ENCODE measurements at regions not wholly inside any gene's neighbourhood (a gene's known extent, or its start where the extent isn't known, plus 50 kb on each side); places are given as distances from the start of the nearest gene placed in this dataset.

DNA sequence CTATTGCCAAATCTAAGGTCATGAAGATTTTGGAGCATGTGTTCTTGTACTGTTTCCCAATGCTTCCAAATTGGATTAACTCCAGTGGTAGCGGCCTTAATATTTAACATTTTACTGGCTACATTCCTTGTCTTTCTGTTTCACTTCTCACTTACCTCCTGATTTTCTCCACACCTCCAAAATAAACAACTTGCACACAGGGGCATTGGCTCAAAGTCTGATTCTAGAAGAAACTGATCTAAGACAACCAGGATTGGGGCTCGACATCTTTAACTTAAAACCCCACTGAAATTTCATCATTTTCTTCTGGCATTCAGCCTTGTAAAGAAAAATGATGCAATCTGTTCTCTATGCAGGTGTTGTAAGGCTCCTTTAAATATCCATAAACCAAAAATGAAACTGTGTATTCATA is 557.9 kb upstream of the ID4 start:
- no peak for TF ChIP-seq NFIC (IDR thresholded peaks at IDR 0.05)
- no peak for TF ChIP-seq FOXM1 (IDR thresholded peaks at IDR 0.05; ENCODE audit: borderline replicate concordance, low read depth)
- TF ChIP-seq, protein P1, sequence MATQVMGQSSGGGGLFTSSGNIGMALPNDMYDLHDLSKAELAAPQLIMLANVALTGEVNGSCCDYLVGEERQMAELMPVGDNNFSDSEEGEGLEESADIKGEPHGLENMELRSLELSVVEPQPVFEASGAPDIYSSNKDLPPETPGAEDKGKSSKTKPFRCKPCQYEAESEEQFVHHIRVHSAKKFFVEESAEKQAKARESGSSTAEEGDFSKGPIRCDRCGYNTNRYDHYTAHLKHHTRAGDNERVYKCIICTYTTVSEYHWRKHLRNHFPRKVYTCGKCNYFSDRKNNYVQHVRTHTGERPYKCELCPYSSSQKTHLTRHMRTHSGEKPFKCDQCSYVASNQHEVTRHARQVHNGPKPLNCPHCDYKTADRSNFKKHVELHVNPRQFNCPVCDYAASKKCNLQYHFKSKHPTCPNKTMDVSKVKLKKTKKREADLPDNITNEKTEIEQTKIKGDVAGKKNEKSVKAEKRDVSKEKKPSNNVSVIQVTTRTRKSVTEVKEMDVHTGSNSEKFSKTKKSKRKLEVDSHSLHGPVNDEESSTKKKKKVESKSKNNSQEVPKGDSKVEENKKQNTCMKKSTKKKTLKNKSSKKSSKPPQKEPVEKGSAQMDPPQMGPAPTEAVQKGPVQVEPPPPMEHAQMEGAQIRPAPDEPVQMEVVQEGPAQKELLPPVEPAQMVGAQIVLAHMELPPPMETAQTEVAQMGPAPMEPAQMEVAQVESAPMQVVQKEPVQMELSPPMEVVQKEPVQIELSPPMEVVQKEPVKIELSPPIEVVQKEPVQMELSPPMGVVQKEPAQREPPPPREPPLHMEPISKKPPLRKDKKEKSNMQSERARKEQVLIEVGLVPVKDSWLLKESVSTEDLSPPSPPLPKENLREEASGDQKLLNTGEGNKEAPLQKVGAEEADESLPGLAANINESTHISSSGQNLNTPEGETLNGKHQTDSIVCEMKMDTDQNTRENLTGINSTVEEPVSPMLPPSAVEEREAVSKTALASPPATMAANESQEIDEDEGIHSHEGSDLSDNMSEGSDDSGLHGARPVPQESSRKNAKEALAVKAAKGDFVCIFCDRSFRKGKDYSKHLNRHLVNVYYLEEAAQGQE (IDR thresholded peaks at IDR 0.05; ENCODE audit: low read depth): no peak
- TF ChIP-seq CREB1 (IDR thresholded peaks at IDR 0.05; ENCODE audit: low read depth): no peak
- TF ChIP-seq MAX (IDR thresholded peaks at IDR 0.05): no peak

DNA sequence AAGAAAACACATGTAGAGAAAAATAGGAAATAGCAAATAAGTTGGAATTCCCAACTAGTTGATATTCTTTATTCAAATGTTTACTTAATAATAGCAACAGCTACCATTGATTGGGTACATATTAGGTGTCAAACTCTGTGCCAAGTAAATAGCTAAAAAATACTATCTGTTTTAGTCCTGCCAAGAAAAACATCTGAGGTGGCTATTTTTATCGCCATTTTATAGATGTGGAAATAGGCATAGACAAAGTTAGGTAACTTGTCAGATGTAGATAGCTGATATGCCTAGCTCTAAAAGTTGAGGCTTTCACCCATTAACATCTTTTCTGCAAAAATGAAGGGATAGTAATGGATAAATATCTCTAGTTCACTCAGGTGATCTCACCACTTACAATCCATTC is 549.2 kb upstream of the ID4 start:
- no peak for TF ChIP-seq EP300 (IDR thresholded peaks at IDR 0.05; ENCODE audit: borderline replicate concordance)
- no peak for TF ChIP-seq NFIC (IDR thresholded peaks at IDR 0.05)
- TF ChIP-seq MAX (IDR thresholded peaks at IDR 0.05): no peak
- TF ChIP-seq, protein P1 (IDR thresholded peaks at IDR 0.05; ENCODE audit: low read depth): no peak
- no peak for TF ChIP-seq TAF1 (IDR thresholded peaks at IDR 0.05; ENCODE audit: low read depth)
- no peak for TF ChIP-seq USF1 (IDR thresholded peaks at IDR 0.05)
- no peak for TF ChIP-seq TEAD4 (IDR thresholded peaks at IDR 0.05)
- no peak for TF ChIP-seq TCF12 (IDR thresholded peaks at IDR 0.05; ENCODE audit: low read depth)
- no peak for TF ChIP-seq YY1 (IDR thresholded peaks at IDR 0.05; ENCODE audit: low read depth)
- TF ChIP-seq FOXM1 (IDR thresholded peaks at IDR 0.05; ENCODE audit: borderline replicate concordance, low read depth): no peak

GRCh38 chr6:19289457-19289856 is 547.7 kb upstream of the ID4 start:
- TF ChIP-seq TEAD4 (IDR thresholded peaks at IDR 0.05) (no peak), RAD21 (IDR thresholded peaks at IDR 0.05; ENCODE audit: low read depth) (no peak), YY1 (IDR thresholded peaks at IDR 0.05; ENCODE audit: low read depth) (no peak), USF1 (IDR thresholded peaks at IDR 0.05) (no peak), EGR1 (IDR thresholded peaks at IDR 0.05) (no peak)

GRCh38 chr6:19297880-19298279 is 539.3 kb upstream of the ID4 start:
- no peak for TF ChIP-seq TEAD4 (IDR thresholded peaks at IDR 0.05)
- TF ChIP-seq RAD21 (IDR thresholded peaks at IDR 0.05; ENCODE audit: low read depth): no peak
- no peak for TF ChIP-seq YY1 (IDR thresholded peaks at IDR 0.05; ENCODE audit: low read depth)
- no peak for TF ChIP-seq EP300 (IDR thresholded peaks at IDR 0.05; ENCODE audit: borderline replicate concordance)
- no peak for TF ChIP-seq ZBTB7A (IDR thresholded peaks at IDR 0.05; ENCODE audit: low read depth)
- no peak for TF ChIP-seq NFIC (IDR thresholded peaks at IDR 0.05)
- no peak for TF ChIP-seq USF1 (IDR thresholded peaks at IDR 0.05)

GRCh38 chr6:19298421-19298820 is 538.7 kb upstream of the ID4 start:
- TF ChIP-seq CREB1 (IDR thresholded peaks at IDR 0.05; ENCODE audit: low read depth) (no peak), TEAD4 (IDR thresholded peaks at IDR 0.05) (no peak), RAD21 (IDR thresholded peaks at IDR 0.05; ENCODE audit: low read depth) (no peak), ZBTB7A (IDR thresholded peaks at IDR 0.05; ENCODE audit: low read depth) (no peak), EP300 (IDR thresholded peaks at IDR 0.05; ENCODE audit: borderline replicate concordance) (no peak), EGR1 (IDR thresholded peaks at IDR 0.05) (no peak), FOXM1 (IDR thresholded peaks at IDR 0.05; ENCODE audit: borderline replicate concordance, low read depth) (no peak), TCF12 (IDR thresholded peaks at IDR 0.05; ENCODE audit: low read depth) (no peak), TAF1 (IDR thresholded peaks at IDR 0.05; ENCODE audit: low read depth) (no peak), YY1 (IDR thresholded peaks at IDR 0.05; ENCODE audit: low read depth) (no peak), MAX (IDR thresholded peaks at IDR 0.05) (no peak), USF1 (IDR thresholded peaks at IDR 0.05) (no peak), NFIC (IDR thresholded peaks at IDR 0.05) (no peak), CEBPB (IDR thresholded peaks at IDR 0.05) (no peak)
- TF ChIP-seq, protein P1 (IDR thresholded peaks at IDR 0.05; ENCODE audit: low read depth): no peak
